ENCODE measurements at regions not wholly inside any gene's neighbourhood (a gene's known extent, or its start where the extent isn't known, plus 50 kb on each side); places are given as distances from the start of the nearest gene placed in this dataset.
"Not testable (repeated sequence)": the region's sequence is repeated elsewhere in the genome, so short reads cannot be mapped to it uniquely, and the experiment has no call there.

GRCh38 chr7:17113770-17114169 lies 184.7 kb upstream of the AHR start:
- not testable (repeated sequence) for TF ChIP-seq CTCF, POLR2A (IDR thresholded peaks at IDR 0.05)

All from adrenal gland (tissue), 5 donors.